Dendritic cell treated with granulocyte-macrophage colony-stimulating factor and Interleukin-4, amounts not matched to agents 40 ng/mL and 50 ng/mL, for 4 days (primary cell): ENCODE measurements at regions not wholly inside any gene's neighbourhood (a gene's known extent, or its start where the extent isn't known, plus 50 kb on each side); places are given as distances from the start of the nearest gene placed in this dataset.

Experiments used
- H3K27ac Mint-ChIP-seq: one replicate; pipeline ENCODE4 v1.8.0; 2022; ENCODE audit warnings: mild to moderate bottlenecking, mixed read lengths
- H3K27me3 Mint-ChIP-seq: one replicate; pipeline ENCODE4 v1.8.0; 2022; ENCODE audit warnings: mild to moderate bottlenecking, mixed read lengths
- H3K36me3 Mint-ChIP-seq: one replicate; pipeline ENCODE4 v1.8.0; 2022; ENCODE audit warnings: low read depth, mixed read lengths
- H3K4me1 Mint-ChIP-seq: one replicate; pipeline ENCODE4 v1.8.0; 2022; ENCODE audit warnings: low read depth, mixed read lengths
- H3K4me3 Mint-ChIP-seq: one replicate; pipeline ENCODE4 v1.8.0; 2022; ENCODE audit warnings: mild to moderate bottlenecking, moderate library complexity, mixed read lengths
- H3K9me3 Mint-ChIP-seq: one replicate; pipeline ENCODE4 v1.8.0; 2022; ENCODE audit warnings: mixed read lengths
- intact Hi-C: fragments of 100-400 bp; cut with micrococcal nuclease; formaldehyde crosslinking; loops from one replicate; pipeline ENCODE4 v1.15.0; 2022

- H3K4me3 Mint-ChIP-seq = no peak overlapping the region
- no peaks in the 10 kb centered on the region for H3K27me3 Mint-ChIP-seq
- H3K4me1 Mint-ChIP-seq = peaks cover 46% of the 10 kb centered on the region
- intact Hi-C loops = no loop called here
- no peaks in the 10 kb centered on the region for H3K36me3 Mint-ChIP-seq
- H3K9me3 Mint-ChIP-seq = peaks cover 11% of the 10 kb centered on the region
- H3K27ac Mint-ChIP-seq = peak overlapping the region; percentile 35
Measured at GRCh38 chr14:49946320-49947141, 53.6 kb downstream of the ARF6 start.

- Mint-ChIP-seq H3K4me1 (peaks cover 45% of the 10 kb centered on the region), H3K36me3 (no peaks in the 10 kb centered on the region), H3K27me3 (no peaks in the 10 kb centered on the region), H3K27ac (no peak overlapping the region), H3K4me3 (no peak overlapping the region), H3K9me3 (peaks cover 6% of the 10 kb centered on the region)
- intact Hi-C loops = no loop called here
Measured at GRCh38 chr14:49947506-49947905, 54.6 kb downstream of the ARF6 start.

DNA sequence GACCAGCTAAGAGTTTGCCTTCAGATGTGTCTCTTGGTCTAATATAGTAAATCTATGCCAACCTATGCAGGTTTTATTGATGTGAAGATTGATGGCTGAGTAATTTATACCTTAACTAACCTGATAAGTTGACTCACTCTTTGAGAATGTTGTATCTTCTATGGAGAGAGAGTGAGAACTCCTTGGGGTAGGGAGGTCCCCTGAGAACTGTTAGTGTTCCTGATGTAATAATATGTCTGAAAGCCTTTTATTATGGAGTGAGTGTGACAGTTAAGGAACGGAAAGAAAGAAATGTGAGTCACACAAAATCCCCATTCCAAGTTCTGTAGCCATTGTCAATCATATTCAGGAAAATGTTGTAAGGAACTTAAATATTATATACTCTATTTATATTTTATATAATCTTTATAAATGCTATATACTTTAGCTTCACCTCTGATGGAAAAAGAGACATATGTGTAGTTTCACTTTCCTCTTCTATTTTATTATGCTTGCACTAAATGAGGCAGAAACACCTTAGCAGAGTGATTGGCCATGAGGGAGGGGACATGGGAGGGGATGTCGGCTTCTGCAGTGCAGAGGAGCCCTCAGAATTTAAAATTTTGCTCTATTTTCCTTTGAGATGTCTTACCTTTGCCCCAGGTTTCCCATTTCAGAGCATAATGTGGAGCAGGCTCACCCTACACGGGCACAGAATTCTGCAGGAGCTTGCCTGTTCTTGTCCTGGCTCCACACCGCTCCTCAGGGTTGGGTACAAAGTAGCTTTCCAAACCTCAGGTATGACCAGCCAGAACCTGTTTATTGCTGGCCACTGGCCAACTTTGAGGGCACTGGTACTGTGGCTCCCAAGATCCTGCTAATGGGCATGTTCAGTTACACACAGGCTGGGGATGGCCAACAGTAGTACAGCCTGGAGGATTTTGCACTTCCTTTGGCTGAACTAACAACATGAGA is 57.7 kb downstream of the ARF6 start:
- H3K9me3 Mint-ChIP-seq = no peaks in the 10 kb centered on the region
- H3K4me1 Mint-ChIP-seq = peaks cover 32% of the 10 kb centered on the region
- H3K27ac Mint-ChIP-seq = no peak overlapping the region
- H3K36me3 Mint-ChIP-seq = no peaks in the 10 kb centered on the region
- no peaks in the 10 kb centered on the region for H3K27me3 Mint-ChIP-seq
- H3K4me3 Mint-ChIP-seq = no peak overlapping the region
- intact Hi-C loops = no loop called here

DNA sequence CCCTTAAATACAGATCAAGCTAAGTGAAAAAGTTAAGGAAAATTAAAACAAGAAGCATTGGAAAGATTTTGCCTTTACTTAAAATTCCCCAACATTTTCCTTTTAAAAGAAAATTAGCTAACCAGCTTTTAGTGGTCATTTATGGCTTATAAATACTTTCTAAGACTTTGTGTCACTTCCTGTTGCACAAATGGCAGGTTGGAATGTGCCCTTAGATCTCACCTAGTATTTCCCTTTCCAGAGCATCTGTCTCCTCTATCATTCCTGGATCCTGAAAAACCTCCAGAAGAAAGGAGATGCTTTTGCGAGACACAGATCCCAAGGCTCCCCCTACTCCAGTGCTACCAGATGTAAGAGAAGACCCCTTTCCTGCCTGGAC is 58.3 kb downstream of the ARF6 start:
- no peak overlapping the region for H3K4me3 Mint-ChIP-seq
- H3K27ac Mint-ChIP-seq = no peak overlapping the region
- no peaks in the 10 kb centered on the region for H3K9me3 Mint-ChIP-seq
- no peaks in the 10 kb centered on the region for H3K27me3 Mint-ChIP-seq
- peaks cover 25% of the 10 kb centered on the region for H3K4me1 Mint-ChIP-seq
- H3K36me3 Mint-ChIP-seq = no peaks in the 10 kb centered on the region
- intact Hi-C loops = no loop called here

DNA sequence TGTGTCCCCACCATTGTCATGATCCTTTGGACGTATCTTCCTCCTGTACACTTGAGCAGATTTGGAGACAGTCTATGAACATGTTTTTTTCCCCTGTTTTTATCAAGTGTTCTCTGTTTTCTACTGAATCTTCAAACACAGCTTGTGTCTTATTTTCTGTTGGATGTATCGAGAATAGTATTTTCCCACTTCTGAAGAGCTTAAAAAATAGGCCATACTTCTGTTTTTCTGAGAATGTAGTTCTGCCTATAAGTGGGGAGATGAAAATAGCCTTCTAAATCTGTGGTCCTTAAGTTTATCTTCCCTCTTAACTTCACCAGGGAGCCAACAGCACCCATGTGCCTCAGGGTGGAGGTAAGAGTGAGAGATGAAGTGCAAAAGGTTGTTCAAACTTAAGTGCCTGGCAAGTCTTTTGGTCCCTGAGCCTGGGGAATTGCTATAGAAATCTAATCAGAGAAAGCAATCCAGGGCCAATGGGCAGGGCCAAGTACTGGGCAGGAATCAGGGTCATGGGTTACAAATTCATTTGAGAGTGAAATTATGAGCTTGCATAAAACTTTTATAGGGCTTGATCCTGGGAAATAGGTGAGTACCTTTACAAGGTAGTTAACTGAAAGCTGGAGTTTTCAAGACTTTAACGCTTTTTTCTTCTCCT is 58.9 kb downstream of the ARF6 start:
- intact Hi-C loops = no loop called here
- no peak overlapping the region for H3K4me3 Mint-ChIP-seq
- no peaks in the 10 kb centered on the region for H3K36me3 Mint-ChIP-seq
- H3K27ac Mint-ChIP-seq = no peak overlapping the region
- peaks cover 19% of the 10 kb centered on the region for H3K4me1 Mint-ChIP-seq
- H3K27me3 Mint-ChIP-seq = no peaks in the 10 kb centered on the region
- no peaks in the 10 kb centered on the region for H3K9me3 Mint-ChIP-seq

DNA sequence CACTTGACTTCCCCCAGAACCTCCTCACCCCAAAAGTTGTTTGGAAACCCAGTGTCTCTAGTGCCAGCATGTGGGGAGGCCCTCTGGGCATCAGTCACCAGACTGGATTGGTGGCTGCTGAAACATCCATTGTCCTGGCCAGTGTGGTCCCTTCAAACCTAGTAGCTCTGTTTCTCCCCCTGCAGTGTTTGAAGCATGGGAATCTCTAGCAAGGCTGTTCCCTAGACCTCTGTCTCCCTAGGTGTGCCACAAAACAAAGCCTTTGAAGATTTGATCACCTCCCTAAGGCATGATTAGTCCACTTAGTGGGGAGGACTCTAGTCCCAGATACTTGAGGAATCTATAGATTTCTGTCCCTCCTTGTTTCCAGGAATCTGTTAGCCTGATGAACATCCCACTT is 60.3 kb downstream of the ARF6 start:
- H3K4me1 Mint-ChIP-seq = peaks cover 18% of the 10 kb centered on the region
- no peak overlapping the region for H3K27ac Mint-ChIP-seq
- H3K36me3 Mint-ChIP-seq = no peaks in the 10 kb centered on the region
- H3K9me3 Mint-ChIP-seq = no peaks in the 10 kb centered on the region
- H3K27me3 Mint-ChIP-seq = no peaks in the 10 kb centered on the region
- intact Hi-C loops = no loop called here
- no peak overlapping the region for H3K4me3 Mint-ChIP-seq

GRCh38 chr14:49954171-49954631 is 61.3 kb downstream of the ARF6 start:
- Mint-ChIP-seq H3K27ac (no peak overlapping the region), H3K4me1 (peaks cover 18% of the 10 kb centered on the region), H3K36me3 (no peaks in the 10 kb centered on the region), H3K9me3 (no peaks in the 10 kb centered on the region), H3K27me3 (no peaks in the 10 kb centered on the region), H3K4me3 (no peak overlapping the region)
- intact Hi-C loops = no loop called here

GRCh38 chr14:49955024-49955423 is 62.1 kb downstream of the ARF6 start:
- H3K36me3 Mint-ChIP-seq = no peaks in the 10 kb centered on the region
- intact Hi-C loops = no loop called here
- no peak overlapping the region for H3K4me3 Mint-ChIP-seq
- H3K27ac Mint-ChIP-seq = no peak overlapping the region
- no peaks in the 10 kb centered on the region for H3K27me3 Mint-ChIP-seq
- H3K4me1 Mint-ChIP-seq = peaks cover 22% of the 10 kb centered on the region
- no peaks in the 10 kb centered on the region for H3K9me3 Mint-ChIP-seq

DNA sequence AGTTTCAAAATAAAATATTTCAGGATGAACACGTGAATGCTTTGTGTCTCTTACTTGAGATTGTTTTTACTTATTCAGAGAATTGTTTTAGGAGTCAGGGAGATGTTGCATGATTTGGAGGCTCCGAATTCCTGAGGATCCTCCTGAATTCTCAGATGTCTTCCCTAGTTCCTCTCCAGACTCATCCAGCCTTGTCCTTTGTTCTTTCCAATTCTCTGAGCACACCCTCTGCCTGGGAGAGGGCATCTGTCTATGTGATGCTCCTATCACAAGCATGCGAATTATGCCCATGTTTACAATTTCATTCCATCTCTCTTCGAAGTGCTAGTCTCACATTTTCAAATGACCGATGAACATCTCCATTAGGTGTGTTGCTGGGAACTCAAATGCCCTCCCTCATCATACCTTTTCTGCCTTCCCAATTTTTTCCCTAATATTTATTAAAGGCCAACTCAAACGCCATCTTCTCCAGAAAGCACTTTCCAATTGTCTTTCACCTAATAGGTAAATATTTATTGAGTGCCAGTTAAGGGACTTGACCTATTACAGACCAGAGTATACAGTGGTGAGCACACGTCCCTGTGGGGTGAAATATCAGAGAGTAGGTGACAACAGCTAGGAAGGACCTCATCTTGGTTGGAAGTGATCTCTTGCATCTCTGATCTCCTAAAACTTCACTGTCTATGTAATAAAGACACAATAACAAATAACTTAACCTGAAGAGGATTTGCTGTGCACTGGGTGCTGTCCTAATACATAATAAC is 64.4 kb downstream of the ARF6 start:
- no peak overlapping the region for H3K27ac Mint-ChIP-seq
- no peaks in the 10 kb centered on the region for H3K9me3 Mint-ChIP-seq
- intact Hi-C loops = no loop called here
- H3K36me3 Mint-ChIP-seq = no peaks in the 10 kb centered on the region
- no peaks in the 10 kb centered on the region for H3K27me3 Mint-ChIP-seq
- H3K4me3 Mint-ChIP-seq = no peak overlapping the region
- peaks cover 16% of the 10 kb centered on the region for H3K4me1 Mint-ChIP-seq

GRCh38 chr14:49959822-49960408 is 67.0 kb downstream of the ARF6 start:
- intact Hi-C loops = no loop called here
- no peaks in the 10 kb centered on the region for H3K9me3 Mint-ChIP-seq
- H3K4me1 Mint-ChIP-seq = peaks cover 28% of the 10 kb centered on the region

GRCh38 chr14:49960453-49960852 is 67.6 kb downstream of the ARF6 start:
- H3K9me3 Mint-ChIP-seq = no peaks in the 10 kb centered on the region
- H3K27me3 Mint-ChIP-seq = no peaks in the 10 kb centered on the region
- H3K4me3 Mint-ChIP-seq = no peak overlapping the region
- intact Hi-C loops = no loop called here
- H3K4me1 Mint-ChIP-seq = peaks cover 31% of the 10 kb centered on the region
- no peaks in the 10 kb centered on the region for H3K36me3 Mint-ChIP-seq
- no peak overlapping the region for H3K27ac Mint-ChIP-seq

More at GRCh38 chr14:49959822-49960408, 67.0 kb downstream of the ARF6 start:
- H3K27ac Mint-ChIP-seq = no peak overlapping the region
- H3K4me3 Mint-ChIP-seq = no peak overlapping the region
- H3K36me3 Mint-ChIP-seq = no peaks in the 10 kb centered on the region
- H3K27me3 Mint-ChIP-seq = no peaks in the 10 kb centered on the region

- H3K27me3 Mint-ChIP-seq = no peaks in the 10 kb centered on the region
- H3K9me3 Mint-ChIP-seq = no peaks in the 10 kb centered on the region
- H3K4me3 Mint-ChIP-seq = no peak overlapping the region
- H3K36me3 Mint-ChIP-seq = no peaks in the 10 kb centered on the region
- no peak overlapping the region for H3K27ac Mint-ChIP-seq
- intact Hi-C loops = no loop called here
- peaks cover 42% of the 10 kb centered on the region for H3K4me1 Mint-ChIP-seq
Measured at GRCh38 chr14:49961270-49962222, 68.7 kb downstream of the ARF6 start.
